ENCODE measurements at regions not wholly inside any gene's neighbourhood (a gene's known extent, or its start where the extent isn't known, plus 50 kb on each side); places are given as distances from the start of the nearest gene placed in this dataset.
"Not testable (repeated sequence)": the region's sequence is repeated elsewhere in the genome, so short reads cannot be mapped to it uniquely, and the experiment has no call there.

- DNase-seq: not testable (repeated sequence)
Measured at GRCh38 chr1:117314951-117315350, 52.3 kb upstream of the MAN1A2 start.

DNA sequence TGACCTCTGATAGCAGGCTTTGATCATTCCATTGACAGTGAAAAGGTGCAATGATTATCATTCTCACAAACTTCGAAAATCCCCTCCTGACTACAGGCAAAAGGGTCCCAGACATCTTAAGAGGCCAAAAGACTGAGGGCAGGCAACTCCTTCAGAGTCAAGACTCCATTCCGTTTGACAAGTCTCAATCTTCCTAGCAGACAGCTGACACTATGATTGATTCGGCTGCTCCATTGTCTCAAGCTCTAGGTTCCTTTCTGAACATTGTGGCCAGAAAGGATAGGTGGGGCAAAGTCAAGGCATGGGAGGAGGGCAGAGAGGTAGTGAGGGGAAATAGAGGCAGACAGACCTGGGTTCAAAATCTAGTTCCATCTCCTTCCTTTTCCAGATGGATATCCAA, 53.7 kb upstream of the MAN1A2 start:
- DNase-seq: no peak

- no peak for DNase-seq
Measured at GRCh38 chr1:117312453-117313138, 54.7 kb upstream of the MAN1A2 start.

- DNase-seq: no peak
Measured at GRCh38 chr1:117308311-117308916, 58.8 kb upstream of the MAN1A2 start.

DNA sequence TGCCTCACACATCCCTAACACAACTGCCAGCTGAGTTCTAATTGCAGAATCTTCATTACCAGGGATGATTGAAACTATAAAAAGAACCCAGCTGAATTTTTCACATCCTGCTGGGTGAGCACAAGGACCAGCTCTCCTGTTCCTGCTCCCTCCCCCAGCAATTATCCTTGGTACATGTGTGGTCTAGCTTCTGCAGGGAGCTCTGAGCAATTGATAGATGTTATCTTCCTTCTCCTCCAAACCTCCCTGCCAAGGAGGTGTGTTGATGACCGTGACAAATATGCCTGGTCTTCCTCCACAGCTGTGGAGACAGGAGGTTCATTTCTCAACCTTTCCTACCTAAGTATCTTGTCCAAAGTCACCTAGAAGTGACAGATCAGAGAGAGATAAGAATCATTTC, 65.3 kb upstream of the MAN1A2 start:
- DNase-seq: no peak

- not testable (repeated sequence) for DNase-seq
Measured at GRCh38 chr1:117300183-117300582, 67.1 kb upstream of the MAN1A2 start.

GRCh38 chr1:117295001-117295400, 72.2 kb upstream of the MAN1A2 start:
- DNase-seq: peak; percentile 25

GRCh38 chr1:117290890-117291289, 76.4 kb upstream of the MAN1A2 start:
- DNase-seq: peak; percentile 69

GRCh38 chr1:117289316-117289870, 77.9 kb upstream of the MAN1A2 start:
- no peak for DNase-seq

- no peak for DNase-seq
Measured at GRCh38 chr1:117286562-117286961, 75.8 kb upstream of the VTCN1 start.

DNA sequence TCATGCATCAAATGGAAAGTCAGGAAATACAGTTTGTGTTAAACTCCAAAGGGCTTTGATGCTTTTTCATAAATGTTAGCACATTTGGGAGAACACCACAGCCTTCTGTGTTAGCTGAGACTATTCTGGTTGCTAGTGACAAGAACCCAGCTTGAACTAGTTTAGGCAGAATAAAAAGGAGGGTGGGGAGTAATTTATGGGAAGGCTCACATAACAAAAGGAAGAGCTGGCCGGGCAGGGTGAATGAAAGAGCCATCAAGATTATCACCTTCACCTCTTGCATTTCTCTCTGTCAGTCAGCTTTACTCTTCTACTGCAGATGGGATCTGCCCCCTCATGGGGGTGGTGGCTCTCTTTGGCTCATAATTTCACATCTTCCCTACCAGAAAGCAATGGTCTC, 75.4 kb upstream of the VTCN1 start:
- DNase-seq: no peak

DNA sequence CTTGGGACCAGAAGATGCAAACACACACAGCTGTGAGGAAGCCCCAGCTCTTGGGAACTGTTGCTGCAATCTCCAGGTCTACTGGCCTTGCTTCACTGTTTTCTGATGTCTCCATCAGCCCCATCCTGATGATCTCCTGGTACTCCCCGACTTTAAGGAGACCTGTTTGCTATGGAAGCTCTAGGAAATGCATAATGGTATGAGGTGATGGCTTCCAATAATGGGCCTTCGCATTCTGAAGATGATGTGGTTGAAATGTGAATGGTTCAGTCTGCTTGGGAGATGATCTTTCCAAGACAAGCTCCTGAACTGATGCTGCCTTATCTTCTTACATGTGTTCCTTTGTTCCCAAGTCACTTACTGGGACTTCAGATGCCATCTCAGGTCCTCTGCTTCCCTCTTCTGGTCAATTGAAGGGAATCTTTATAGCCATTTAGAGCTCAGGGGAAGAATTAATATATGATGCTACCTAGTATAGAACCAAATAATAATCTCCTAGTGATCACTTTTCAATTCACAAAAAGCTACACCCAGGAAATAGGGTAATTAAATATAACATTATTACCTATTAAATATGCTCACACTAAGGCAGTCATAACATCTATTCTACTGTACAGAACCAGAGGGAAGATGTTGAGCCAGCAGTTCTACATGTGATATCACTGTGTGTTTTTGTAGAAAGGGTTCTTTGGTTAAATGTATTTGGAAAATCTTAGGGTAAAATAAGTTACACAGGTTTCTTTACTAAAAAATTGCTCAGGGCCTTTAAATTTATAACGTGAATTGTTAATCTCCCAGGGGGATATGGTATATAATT, 73.9 kb upstream of the VTCN1 start:
- peak; percentile 94 for DNase-seq

DNA sequence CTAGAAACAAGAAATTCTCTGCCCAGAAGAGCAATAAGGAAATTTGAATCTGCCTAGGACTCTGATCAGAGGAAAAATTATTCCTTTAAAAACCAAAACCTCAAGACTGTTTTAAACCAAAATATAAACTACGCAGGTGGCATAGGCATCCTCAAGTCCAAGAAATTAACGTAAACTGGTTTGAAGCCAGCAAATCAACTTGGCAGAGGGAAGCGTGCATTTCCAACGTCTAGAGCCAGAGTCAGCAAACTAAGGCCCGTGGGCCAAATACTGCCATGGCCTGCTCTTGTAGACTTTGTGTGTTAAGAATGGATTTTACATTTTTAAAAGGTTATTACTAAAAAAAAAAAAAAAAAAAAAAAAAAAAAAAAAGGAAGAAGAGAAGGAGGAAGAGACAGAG, 67.8 kb upstream of the VTCN1 start:
- DNase-seq: peak; percentile 73

DNA sequence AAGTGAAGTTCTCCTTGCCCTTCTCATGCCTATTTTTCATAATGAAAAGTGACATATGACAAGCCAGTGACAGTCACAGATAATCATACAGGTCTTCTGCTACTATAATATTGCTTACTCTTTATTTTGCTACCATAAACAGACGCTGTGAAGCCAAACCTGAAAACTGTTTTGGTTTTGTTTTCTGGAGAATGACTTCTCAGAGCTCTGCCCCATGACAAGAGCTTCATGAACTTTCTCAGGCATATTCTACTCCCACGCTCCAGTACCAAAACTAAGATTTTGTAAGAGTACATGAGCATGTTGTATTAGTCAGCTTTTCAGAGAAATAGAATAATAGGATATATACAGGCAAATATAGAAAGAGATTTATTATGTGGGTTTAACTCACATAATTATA, 64.3 kb upstream of the VTCN1 start:
- no peak for DNase-seq

DNA sequence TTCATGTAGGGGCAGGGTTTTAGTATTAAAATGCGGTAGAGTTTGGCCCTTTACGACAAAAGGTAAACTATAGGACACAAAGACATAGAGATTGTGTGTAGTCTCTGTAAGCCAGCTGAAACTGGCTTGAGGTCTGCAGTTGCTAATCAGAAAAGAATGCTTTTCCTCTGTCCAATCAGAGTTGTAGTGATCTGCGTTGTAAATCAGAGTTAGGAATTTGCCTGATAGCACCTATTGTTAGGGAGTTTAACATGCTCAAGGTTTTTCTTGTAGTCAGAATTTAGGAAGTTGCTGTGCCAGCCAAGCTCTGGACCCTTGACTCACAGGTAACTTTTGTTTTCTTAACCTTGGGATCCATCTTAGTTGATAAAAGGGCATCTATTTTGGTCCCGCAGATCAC, 61.2 kb upstream of the VTCN1 start:
- no peak for DNase-seq

GRCh38 chr1:117271129-117271528, 60.4 kb upstream of the VTCN1 start:
- DNase-seq: no peak

GRCh38 chr1:117270679-117271078, 60.0 kb upstream of the VTCN1 start:
- DNase-seq: no peak

DNA sequence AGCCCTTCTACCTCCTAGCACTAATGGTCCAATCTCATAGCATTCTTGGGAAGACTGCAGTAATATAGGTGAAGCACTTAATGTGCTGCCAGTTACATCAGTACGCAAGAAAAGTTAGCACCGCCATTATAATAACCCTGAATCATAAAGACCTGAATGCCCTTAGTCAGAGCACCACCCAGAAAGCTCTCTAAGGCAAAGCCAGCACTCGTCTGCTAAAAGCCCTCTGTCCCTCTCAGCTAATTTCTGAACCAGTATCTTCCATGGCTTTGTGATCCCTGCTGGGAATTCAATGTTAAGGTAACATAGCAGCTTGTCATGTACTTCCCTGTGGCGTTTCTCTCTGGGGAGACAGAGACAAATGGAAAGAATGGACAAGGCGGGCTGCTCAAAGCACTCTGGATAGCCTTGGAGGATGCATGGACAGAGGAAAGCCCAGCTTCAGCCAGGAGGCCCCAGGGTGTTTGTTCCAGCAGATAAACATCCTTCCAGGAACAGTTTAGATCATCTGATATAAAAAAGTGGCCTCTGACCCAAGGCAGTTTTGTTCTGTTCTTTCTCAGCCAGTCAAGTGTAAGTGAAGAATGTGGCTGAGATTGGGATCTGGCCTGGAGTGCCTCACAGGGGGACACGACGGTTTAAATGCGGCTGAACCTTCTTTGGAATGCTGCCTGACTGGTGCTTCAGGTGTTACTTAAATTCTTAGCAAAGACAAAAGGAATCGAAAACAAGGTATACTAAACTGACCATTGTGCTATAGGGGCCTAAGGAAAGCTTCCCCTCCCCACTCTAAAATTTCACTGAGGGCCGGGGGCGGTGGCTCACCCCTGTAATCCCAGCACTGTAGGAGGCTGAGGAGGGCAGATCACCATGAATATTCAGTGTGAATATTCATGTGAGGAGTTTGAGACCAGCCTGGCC, 58.1 kb upstream of the VTCN1 start:
- no peak for DNase-seq

DNA sequence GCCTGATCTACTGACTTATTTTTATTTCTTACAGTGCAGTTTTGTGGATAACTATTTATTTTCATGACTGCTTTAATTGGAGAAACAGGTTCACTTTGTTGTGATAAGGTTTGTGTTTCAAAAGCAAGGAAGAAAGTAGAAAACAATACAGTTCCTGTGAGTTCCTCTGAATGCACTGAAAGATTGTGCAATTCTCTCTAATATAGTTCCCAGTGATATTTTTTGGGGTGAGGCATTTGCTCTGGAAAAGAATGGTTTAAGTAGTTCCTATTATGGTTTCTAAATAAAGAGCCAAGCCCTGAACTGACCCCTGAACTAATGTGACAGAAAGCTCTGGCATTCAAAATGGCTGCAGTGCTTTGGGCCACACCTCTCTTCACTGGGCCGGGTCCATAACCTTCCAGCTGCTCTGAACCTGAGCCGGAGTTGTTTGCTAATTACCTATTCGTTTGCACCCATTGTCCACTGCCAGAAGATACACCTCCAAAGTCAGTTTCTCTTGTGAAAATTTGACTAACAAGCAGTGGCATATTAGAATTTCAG, 56.6 kb upstream of the VTCN1 start:
- DNase-seq: no peak

DNA sequence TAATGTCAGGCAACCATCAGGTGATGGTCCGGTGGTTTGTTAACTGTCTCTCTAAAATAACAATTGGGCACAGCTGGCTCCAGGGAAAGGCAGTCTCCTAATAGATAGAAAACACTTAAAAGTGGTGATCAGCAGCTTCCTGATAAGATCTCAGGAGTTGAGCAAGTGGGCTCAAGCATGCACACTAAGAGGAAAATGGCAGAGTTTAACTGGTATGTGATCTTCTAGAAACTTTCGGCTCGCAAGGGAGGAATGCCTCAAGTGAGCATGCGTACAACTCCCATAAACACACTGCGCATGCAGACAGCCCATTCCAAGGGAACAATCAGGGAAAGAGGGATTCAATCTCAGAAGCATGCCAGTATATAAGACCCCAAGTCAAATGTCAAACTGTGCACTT, 52.2 kb upstream of the VTCN1 start:
- no peak for DNase-seq

- no peak for DNase-seq
Measured at GRCh38 chr1:117261424-117261785, 50.7 kb upstream of the VTCN1 start.

- DNase-seq: no peak
Measured at GRCh38 chr1:117260761-117261423, 50.2 kb upstream of the VTCN1 start.

Measured in NCI-H446 treated with DMSO at 0.1 percent for 48 hours (cell line).